GM18909 (cell line): ENCODE measurements at regions not wholly inside any gene's neighbourhood (a gene's known extent, or its start where the extent isn't known, plus 50 kb on each side); places are given as distances from the start of the nearest gene placed in this dataset.

Experiments used
- ATAC-seq: cut with Tn5 transposase; IDR thresholded peaks from one replicate; pipeline ENCODE4 v1.9.1; 2021; ENCODE audit warnings: mild to moderate bottlenecking; ENCODE audit not compliant: unreplicated experiment, poor library complexity

DNA sequence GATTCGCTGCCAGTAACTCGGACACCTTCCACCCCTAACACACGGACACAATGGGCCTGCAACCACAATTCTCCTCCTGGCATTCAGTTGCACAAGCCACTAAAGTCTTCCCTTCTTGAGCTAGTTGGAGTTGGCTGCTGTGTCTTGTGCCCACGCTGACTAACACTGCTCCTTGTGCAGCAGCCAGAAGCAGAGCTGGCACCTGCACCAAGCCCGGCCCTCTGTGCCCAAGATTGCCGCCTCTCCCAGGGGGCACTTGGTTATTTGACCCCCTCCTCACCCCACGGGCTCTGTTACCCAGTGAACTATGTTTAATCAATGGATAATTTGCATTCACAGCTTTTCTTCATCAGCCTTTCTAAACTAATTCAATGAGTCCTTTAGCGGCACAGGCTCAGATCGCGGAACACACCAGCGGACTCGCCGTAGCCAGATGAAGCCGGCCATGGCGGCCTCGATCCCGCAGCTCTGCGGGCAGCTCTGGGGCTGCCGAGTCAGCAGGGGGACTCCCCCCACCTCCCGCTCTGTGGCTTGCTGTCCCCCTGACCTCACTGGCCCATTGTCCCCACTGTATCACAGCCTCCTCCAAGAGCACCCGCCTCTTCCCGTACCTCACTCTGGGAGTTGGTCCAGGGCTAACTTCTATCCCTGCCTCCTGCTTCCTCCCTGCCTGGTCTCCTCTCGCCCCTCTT, 94.8 kb upstream of the AFDN start:
- ATAC-seq, result no peak

DNA sequence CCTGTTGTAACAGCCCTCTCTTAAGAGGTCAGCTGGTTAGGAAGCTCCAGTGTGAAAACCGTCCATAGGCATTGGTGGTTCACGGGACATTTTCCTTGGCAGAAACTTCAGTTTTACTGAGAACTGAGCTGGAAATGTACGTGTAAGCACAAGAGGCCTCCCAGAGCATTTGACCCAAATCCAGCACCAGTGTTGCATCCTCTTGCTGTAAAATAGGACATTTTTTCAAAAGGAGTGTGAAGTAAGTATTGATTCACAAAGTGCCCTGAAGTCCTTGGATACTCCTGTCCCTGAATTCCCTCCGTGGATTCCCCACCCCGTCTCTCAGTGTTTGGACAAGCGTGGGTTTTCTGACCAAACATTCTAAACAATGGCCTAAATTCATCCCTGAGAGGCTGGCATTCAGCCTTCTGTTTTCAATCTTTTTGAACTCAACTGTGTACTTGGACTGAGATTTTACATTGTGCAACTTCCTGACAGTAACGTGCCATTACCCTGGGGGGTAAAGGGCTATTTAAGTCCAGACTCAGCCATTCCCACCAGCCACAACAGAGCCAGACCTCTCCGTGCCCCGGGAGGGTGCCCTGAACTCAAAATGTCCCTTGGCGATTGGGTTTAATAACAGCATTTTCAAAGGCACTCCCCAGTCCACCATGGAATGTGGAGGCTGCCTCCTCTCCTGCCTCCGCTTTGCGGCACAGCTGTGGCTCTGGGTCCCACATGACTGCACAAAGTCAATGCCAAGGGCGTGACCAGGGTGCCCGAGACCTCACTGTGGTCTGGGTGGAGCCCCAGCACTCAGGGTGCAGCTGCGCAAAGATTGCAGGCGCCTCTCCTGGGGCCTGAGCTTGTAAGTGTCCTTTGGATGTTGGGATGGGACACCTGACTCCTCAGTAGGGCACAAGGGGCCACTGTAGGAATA, 92.7 kb upstream of the AFDN start:
- no peak for ATAC-seq

DNA sequence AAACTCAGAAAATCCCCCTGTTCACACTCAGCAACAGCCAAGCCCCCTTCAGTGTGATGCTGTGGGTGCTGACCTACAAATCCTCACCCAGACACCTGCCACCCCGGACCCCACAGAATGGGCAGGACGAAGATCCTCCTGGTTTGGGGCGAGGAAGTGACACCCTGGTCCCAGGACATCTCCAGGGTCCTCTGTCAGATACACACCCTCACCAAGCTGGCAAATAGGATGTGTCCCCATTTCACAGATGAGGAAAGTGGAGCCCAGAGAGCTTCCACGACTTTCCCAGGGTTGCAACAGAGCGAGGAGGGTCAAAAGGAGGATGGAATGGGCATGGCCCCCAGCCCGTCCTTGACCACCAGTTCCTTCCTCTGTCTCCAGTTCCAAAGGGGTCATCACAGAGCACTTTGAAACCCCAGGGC, 92.0 kb upstream of the AFDN start:
- no peak for ATAC-seq

DNA sequence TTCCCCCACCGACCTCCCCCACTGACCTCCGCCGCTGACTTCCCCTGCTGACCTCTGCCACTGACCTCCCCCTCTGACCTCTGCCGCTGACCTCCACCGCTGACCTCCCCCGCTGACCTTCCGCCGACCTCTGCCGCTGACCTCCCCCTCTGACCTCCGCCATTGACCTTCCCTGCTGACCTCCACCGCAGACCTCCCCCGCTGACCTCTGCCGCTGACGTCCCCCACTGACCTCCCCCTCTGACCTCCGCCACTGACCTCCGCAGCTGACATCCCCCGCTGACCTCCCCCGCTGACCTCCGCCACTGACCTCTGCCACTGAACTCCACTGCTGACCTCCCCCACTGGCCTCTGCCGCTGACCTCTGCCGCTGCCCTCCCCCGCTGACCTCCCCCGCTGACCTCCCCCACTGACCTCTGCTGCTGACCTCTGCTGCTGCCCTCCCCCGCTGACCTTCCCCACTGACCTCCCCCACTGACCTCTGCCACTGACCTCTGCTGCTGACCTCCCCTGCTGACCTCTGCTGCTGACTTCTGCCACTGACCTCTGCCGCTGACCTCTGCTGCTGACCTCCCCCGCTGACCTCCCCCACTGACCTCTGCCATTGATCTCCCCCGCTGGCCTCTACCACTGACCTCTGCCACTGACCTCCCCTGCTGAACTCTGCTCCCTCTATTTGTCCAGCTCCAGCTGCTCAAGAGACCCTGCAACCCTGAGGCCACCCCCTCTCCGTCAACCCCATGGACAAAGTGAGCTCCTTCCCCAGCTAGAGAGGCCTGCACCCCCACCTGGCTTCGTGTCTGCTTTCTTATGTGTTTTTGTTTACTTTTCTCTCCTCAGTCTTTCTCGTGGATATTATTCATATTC, 91.4 kb upstream of the AFDN start:
- no peak for ATAC-seq

DNA sequence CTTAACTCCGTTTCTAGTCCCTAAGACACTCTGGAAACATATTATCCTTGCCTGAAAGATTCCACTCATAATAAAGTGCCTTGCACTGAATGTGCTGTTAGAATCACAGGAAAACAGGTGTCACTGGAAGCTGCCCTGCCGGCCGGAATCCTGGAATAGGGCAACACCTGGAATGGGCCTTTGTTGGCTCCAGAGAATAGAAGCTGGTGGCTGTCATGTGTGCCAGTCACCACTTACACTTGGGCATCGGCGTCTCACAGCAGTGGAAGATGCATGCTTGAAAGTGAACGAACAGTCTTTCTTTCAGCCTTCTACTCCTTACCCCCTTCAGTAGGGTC, 90.8 kb upstream of the AFDN start:
- no peak for ATAC-seq

DNA sequence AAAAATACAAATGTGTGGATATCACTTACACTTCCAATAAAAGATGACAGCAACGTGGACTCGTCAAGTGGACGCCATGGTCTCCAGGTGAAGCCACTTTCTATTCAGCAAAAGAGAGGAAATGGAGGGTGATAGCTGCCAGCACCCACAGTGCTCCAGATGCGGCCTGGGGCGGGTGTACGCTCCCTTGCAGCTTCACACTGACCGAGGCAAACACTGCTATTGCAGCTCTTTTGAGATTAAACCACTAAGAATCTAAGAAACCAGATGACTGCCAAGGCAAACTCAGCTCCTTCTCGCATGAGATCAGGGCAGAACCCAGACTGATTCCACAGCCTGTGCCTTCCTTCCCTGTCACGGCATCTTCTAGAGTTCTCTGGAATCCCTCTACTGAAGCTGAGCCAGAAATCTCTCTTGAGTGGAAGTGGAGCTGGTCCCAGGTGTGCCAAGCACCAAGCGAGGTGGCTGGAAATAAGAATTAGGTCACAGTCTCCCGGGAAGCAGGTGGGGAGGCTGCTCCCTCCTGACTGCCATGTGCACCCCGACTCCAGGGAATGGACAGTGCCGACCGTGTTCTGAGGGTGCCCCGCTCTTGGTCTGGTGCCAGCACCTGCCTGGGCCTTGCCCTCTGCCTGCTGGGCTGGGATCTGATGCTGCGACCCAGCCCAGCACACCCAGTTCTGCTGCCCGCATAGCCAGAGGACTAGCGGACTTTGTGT, 90.1 kb upstream of the AFDN start:
- ATAC-seq, result no peak

DNA sequence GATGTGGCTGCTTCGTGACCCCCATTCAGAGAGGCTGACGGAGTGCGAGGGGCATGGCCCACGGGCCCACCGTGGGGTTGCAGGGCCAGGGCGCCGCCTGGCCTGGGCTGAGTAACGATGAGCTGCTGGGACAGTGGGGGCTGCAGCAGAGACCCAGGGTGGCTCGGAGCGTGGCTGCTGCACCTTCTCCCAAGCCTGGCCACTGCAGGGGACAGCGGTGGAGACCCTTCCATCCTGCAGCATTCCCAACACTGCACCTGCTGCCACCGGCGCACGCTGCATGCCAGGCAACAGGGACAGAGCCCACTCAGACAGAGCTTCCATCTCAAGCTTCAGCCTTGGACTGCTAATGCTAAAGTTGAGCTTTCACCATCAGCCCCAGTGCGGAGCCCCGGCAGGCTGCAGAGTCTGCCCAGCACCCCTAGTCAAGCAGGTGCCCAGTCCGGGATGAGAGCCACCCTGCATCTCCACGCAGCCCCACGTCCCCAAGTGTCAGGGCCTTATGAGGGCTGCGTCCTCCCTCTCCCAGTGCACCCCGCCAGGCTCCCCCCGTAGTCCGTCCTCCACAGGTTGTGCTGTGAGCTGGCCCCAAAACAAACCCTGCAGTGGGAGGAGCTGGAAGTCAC, 89.4 kb upstream of the AFDN start:
- ATAC-seq, result no peak

DNA sequence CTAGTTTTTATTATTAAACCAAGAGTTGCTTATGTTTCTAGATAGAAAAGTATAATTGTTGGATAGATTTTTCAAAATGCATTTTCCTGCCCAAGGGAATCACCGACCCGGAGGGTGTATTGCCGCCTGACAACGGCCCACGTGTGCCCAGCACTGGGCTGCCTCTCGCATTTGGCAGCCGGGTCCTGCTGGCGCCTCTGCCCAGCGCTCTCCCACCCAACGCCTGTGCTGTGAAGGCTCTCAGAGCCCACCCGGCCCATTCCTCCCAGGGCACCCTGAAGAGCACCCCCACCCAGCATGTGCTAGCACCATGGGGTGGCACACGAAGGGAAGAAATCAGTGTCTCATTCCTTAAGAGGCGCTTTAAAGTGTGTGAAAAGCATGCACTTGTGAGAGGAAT, 88.3 kb upstream of the AFDN start:
- ATAC-seq, result no peak

DNA sequence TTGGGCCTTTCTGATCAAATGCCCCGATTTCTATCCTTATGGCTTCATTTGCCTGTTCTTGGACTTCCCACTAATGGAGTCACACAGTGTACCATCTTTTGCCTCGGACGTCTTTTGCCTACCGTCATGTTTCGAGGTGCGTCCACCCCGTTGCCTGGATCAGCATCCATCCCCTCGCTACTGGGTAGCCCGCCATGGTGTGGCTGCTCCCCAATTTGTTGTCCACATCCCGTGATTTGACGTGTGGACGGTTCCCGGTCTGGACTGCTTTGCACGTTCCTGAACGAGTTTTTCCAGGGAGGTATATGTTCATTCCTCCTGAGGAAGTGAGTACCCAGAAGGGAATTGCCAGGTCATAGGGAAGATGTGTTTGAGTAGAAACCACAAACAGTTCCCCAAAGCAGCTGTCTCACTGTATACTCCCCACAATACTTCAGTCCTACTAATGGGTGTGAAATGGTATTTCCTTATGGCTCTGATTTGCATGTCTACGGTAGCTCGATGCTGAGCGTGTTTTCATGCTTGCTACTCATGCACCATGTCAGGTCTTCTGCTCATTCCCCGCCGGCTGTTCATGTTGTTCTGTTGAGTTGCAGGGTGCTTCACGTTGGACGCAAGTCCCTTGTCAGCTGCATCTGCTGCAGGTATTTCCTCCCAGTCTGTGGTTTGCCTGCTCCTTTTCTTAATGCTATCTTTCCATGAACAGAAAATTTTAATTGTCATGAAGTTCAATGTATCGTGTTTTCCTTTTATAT, 86.8 kb upstream of the AFDN start:
- ATAC-seq, result no peak

DNA sequence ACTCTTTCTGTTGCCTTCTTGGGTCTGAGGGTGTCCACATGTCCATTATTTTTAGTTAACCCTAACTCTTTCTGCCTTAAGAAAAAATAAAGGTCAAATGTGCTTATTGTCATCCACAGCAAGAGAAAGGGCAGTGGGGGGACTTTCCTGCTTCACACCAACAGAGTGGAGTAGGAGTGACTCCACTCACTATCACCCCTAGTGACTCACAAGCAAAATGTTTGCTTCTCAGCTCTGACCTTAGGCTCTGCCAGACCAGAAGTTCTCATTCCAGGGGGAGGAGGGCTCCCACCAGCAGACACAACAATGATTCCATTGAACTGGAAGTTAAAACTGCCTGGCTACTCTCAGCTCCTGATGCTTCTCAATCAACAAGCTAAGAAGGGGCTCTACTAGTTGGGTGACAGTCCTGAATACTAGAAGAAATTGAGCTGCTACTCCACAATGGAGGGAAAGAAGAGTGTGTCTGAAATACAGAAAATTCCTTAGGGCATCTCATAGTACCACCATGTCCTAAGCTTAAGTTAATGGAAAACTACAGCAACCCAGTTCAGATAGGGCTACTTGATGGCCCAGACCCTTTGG, 83.9 kb upstream of the AFDN start:
- ATAC-seq, result no peak

DNA sequence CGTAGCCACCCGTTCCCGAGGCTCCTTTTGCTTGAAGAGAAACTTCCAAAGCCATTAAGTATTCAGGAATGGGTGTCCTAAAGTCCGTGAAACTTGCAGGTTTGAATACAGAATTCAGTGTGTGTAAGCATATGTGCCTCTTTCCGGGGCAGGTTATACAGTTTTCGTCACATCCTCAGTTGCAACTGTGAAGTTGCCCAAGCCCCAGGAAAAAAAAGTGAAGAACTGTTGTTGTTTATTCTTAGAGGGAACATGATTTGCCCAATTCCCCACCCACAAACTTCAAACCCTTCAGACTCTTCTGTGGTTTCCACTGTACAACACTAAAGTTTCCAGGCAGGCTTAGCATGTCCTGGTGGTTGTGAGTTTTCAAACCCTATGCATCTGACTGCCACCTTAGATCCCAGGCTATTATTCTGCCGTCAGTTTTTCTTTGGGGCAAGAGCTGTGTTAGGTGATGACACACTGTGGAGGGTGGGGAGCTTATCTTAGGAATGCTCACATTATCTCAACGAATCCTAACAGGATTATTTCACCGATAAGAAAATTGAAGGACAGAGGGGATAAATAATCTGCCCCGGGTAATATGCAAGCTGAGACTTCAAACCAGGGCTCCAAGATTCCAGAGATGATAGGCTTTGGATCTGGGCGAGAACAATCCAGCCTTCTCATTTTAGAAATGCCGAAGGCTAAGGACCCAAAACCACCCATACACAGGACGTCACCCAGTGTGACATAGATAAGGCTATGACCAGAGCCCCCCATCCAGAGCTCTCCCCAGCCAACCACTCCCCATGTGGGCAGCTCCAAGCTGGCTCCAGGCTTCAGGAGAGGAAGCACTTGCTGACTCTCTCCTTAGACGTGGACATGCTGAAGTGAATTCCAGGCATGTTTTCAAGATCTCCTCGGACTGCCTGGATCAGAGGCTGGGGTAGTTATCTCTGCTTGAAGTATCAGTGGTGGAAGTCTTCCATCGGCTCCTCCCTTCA, 81.7 kb upstream of the AFDN start:
- ATAC-seq, result no peak

DNA sequence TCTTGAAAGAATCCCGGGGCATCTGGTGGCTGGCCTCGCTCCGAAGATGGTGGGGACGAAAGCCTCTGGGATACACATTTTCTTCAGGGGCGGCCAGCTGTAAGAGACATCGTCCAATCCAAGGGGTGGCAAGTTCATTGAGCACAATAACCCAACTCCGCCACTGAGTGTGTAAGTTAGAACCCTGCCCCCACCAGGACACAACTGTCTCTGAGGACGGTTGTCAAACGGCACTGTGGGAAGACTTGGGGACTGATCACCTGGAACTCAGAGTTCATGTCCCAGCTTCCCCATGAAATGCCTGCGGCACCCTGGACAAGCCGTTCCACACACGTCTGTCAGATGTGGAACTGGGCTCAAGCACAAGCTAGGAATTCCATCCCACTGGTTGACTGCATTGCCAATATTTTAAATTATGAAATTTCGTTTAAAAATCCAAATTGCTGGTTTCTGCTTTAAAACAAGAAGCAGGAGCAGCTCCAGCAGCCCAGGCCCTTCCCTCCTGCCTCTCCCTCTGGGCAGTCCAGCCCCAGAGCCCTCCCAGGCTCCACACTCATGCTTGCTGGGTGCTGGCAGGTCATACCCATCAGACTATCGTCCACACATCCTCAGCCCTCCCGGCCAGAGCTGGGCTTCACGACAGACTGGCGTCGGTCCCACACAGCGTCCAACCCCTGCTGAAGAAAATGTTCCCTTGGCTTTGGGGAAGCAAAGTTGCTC, 80.9 kb upstream of the AFDN start:
- ATAC-seq, result no peak

DNA sequence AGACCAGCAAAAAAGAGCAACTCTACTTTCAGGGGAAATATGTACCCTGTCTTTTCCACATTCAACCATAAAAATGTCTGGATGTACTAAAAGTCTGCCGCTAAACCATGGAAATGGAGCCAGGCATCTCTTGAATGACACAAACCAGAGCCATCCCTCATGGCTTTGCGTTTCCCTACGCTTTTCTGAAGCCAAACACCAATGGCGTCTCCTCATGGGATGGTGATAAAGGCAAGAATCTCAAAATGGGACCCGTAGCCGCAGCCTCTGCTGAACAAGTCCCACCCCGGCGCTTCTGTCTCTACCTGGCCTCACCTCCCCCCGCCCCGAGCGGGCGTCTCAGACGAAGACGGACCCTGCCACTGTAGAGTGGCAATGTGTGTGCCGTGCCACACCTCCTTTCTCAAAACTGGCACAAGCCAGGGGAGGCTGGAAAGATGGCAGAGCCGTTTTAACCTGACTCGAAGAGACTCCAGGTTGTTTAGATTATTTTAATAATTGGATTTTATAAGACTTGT, 80.3 kb upstream of the AFDN start:
- ATAC-seq, result no peak

DNA sequence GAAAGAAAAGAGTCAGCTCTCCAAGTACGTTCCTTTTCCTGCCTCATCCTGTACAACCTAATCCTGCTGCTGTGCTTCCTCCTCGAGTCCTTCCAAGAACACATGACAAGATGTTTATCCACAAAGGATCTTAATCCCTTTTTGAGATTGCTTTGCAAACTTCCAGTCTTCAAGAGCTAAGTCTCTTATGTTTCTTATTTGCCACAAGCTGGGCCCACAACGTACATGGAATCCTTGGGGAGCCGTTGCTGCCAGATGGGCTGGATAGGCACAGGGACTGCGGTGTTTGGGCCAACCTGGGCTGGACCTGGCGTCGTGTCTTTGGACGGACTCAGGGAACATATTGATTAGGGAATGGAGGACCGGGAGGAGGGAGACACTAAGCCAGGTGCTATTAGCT, 79.7 kb upstream of the AFDN start:
- ATAC-seq, result no peak

DNA sequence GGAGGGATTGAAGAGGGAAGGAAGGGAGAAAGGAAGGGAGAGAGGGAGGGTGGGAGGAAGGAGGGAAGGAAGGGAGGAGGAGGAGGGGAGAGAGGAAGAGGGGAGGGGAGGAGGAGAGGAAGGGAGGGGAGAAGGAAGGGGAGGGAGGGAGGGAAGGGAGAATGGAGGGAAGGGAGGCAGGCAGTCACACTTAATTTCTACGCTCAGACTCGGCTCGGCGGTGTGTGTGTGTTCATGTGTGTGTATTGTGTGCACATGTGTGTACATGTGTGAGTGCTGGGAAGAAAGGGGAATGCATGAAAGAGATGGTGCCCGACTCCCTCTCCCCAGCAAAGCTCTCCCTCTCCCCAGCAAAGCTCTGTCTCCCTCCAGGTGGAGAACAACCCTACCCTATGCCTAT, 79.1 kb upstream of the AFDN start:
- no peak for ATAC-seq

DNA sequence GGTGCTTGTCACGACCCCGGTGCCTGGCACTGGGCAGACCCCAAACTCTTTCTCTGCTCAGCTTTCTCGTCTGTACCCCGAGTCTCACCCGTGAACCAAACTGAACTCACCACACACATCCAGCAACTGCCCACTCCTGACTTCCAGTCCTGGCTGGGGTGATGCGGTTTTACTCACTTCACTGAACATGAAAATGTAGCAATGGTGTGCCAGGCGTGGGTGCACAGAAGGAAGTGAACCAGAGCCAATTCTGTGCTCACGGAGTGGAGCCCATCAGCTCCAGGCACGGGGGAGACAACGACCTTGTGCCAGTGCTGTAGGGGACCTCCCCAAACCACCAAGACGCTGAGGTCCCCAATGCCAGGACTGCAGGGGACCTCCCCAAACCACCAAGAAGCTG, 78.7 kb upstream of the AFDN start:
- no peak for ATAC-seq
